PC-9 (cell line): ENCODE measurements at regions not wholly inside any gene's neighbourhood (a gene's known extent, or its start where the extent isn't known, plus 50 kb on each side); places are given as distances from the start of the nearest gene placed in this dataset.

Source experiments
- EZH2 ChIP-seq: fragments of 200-600 bp; sonication (generic); IDR thresholded peaks from 2 replicates; pipeline ENCODE4 v1.8.0; 2017; ENCODE audit warnings: antibody characterized with exemption, low read depth
- TF ChIP-seq, protein P1 (sequence below): fragments of 200-600 bp; sonication (generic); conservative IDR thresholded peaks from 2 replicates; pipeline ENCODE4 v1.6.1; 2017; ENCODE audit warnings: mixed run types, antibody characterized with exemption, mild to moderate bottlenecking, moderate library complexity

DNA sequence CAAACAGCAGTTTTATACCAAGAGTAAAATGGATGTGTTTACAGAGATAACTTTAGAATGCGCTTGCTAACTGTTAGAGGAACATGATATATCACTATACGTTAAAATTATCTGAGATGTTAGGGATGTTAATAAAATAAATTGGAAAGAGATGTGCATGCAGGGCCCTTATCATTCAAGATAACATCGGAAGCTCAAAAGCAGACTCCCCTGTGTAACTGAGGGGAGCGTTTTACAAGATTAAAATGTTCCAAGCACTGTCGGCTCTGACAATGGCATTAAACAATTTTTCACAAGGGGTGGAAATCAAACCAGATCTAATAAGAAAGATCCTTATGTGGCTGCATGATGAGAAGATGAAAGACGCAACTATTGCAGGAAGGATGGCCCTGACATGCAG lies 53.3 kb upstream of the DCC start:
- TF ChIP-seq, protein P1, sequence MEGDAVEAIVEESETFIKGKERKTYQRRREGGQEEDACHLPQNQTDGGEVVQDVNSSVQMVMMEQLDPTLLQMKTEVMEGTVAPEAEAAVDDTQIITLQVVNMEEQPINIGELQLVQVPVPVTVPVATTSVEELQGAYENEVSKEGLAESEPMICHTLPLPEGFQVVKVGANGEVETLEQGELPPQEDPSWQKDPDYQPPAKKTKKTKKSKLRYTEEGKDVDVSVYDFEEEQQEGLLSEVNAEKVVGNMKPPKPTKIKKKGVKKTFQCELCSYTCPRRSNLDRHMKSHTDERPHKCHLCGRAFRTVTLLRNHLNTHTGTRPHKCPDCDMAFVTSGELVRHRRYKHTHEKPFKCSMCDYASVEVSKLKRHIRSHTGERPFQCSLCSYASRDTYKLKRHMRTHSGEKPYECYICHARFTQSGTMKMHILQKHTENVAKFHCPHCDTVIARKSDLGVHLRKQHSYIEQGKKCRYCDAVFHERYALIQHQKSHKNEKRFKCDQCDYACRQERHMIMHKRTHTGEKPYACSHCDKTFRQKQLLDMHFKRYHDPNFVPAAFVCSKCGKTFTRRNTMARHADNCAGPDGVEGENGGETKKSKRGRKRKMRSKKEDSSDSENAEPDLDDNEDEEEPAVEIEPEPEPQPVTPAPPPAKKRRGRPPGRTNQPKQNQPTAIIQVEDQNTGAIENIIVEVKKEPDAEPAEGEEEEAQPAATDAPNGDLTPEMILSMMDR, result no peak
- no peak for TF ChIP-seq EZH2
